SK-N-SH (cell line): ENCODE measurements at regions not wholly inside any gene's neighbourhood (a gene's known extent, or its start where the extent isn't known, plus 50 kb on each side); places are given as distances from the start of the nearest gene placed in this dataset.

Experiments
- CTCF ChIA-PET: fragments of 300-600, 350-600 bp; formaldehyde crosslinking; extraction: SDS; loops from one replicate; lab custom pipeline; 2021; lab: Yijun Ruan, JAX
- POLR2A ChIA-PET: fragments of 350-600 bp; sonication (Branson Sonifier 250); formaldehyde crosslinking; extraction: SDS; loops from one replicate; lab custom pipeline; 2020; ENCODE audit warnings: antibody characterized with exemption, inconsistent platforms; lab: Yijun Ruan, JAX
- DNase-seq: peaks from one replicate; pipeline ENCODE4 v3.0.0; 2012
- H2AFZ ChIP-seq: fragments of 200-600 bp; sonication (generic); 2 replicates; pipeline ENCODE4 v1.8.1; 2016; ENCODE audit warnings: antibody characterized with exemption, mild to moderate bottlenecking, low read depth
- H3F3A ChIP-seq: fragments of 200-600 bp; sonication (generic); replicated peaks from 2 replicates; pipeline ENCODE3; 2016; ENCODE audit warnings: antibody characterized with exemption, mild to moderate bottlenecking; ENCODE audit not compliant: insufficient read depth
- H3K27ac ChIP-seq, 2 experiments: fragments of 200-500 bp in 1 of 2; fragments of 200-600 bp in 1 of 2; sonication (Bioruptor generic) in 1 of 2; sonication (generic), shearing (Covaris generic) in 1 of 2; 2 replicates each; pipeline versions ENCODE4 v1.5.1 to v1.6.1; 2014 to 2016; ENCODE audit warnings: low read depth in 2 of 2, inconsistent platforms in 1 of 2, low read length in 1 of 2, mild to moderate bottlenecking in 1 of 2, mixed read lengths in 1 of 2
- H3K27me3 ChIP-seq: fragments of 200-600 bp; sonication (generic), shearing (Covaris generic); 2 replicates; pipeline ENCODE4 v1.6.1; 2016; ENCODE audit warnings: mixed run types; ENCODE audit not compliant: insufficient read depth
- H3K36me3 ChIP-seq, 2 experiments: fragments of 200-500 bp in 1 of 2; fragments of 200-600 bp in 1 of 2; sonication (Bioruptor generic) in 1 of 2; sonication (generic) in 1 of 2; replicated peaks in 1 of 2; 2 replicates each; pipeline versions ENCODE3 to v1.5.1; 2014 to 2016; ENCODE audit warnings: low read length in 1 of 2, mild to moderate bottlenecking in 1 of 2; ENCODE audit not compliant: insufficient read depth in 2 of 2, control insufficient read depth in 1 of 2
- H3K4me1 ChIP-seq, 2 experiments: fragments of 200-500 bp in 1 of 2; fragments of 200-600 bp in 1 of 2; sonication (Bioruptor generic) in 1 of 2; sonication (generic), shearing (Covaris generic) in 1 of 2; 2 replicates each; pipeline versions ENCODE4 v1.5.1 to v1.6.1; 2014 to 2016; ENCODE audit warnings: low read depth in 1 of 2, low read length in 1 of 2, mixed run types in 1 of 2; ENCODE audit not compliant: insufficient read depth in 2 of 2, control insufficient read depth in 1 of 2
- H3K4me2 ChIP-seq: fragments of 200-600 bp; sonication (generic), shearing (Covaris generic); 2 replicates; pipeline ENCODE4 v1.6.1; 2017; ENCODE audit warnings: mixed run types
- H3K4me3 ChIP-seq, 2 experiments: fragments of 200-500 bp in 1 of 2; fragments of 200-600 bp in 1 of 2; sonication (Bioruptor generic) in 1 of 2; sonication (generic), shearing (Covaris generic) in 1 of 2; 2 replicates each; pipeline versions ENCODE4 v1.5.1 to v1.8.1; 2014 to 2016; ENCODE audit warnings: low read depth in 2 of 2, inconsistent platforms in 1 of 2, low read length in 1 of 2, mild to moderate bottlenecking in 1 of 2, mixed read lengths in 1 of 2, moderate library complexity in 1 of 2
- H3K79me2 ChIP-seq: fragments of 200-600 bp; sonication (generic); 2 replicates; pipeline ENCODE4 v1.8.1; 2017; ENCODE audit warnings: mild to moderate bottlenecking; ENCODE audit not compliant: insufficient read depth
- H3K9ac ChIP-seq: fragments of 200-600 bp; sonication (generic); 2 replicates; pipeline ENCODE4 v1.6.1; 2017; ENCODE audit warnings: mixed run types
- H3K9me2 ChIP-seq: fragments of 200-600 bp; sonication (generic); 2 replicates; pipeline ENCODE4 v1.6.1; 2017; ENCODE audit warnings: mixed run types
- H3K9me3 ChIP-seq: fragments of 200-600 bp; sonication (generic); 2 replicates; pipeline ENCODE4 v1.6.1; 2017; ENCODE audit warnings: mixed run types, mild to moderate bottlenecking, moderate library complexity
- H4K20me1 ChIP-seq: fragments of 200-600 bp; sonication (generic); 2 replicates; pipeline ENCODE4 v1.6.1; 2017; ENCODE audit warnings: mild to moderate bottlenecking, mixed run types; ENCODE audit not compliant: insufficient read depth
- CTCF ChIP-seq: fragments of 200-600 bp; sonication (generic); IDR thresholded peaks from 2 replicates; pipeline ENCODE4 v1.6.1; 2017; ENCODE audit warnings: antibody characterized with exemption, mild to moderate bottlenecking, moderate library complexity
- EP300 ChIP-seq, 2 experiments: IDR thresholded peaks; 2 replicates each; pipeline versions ENCODE4 v1.4.0 to v1.6.1; 2012; ENCODE audit warnings: borderline replicate concordance in 1 of 2, low read depth in 1 of 2, low read length in 1 of 2
- GABPA ChIP-seq: IDR thresholded peaks from 2 replicates; pipeline ENCODE4 v1.4.0; 2012; ENCODE audit warnings: low read depth, mild to moderate bottlenecking
- NRF1 ChIP-seq: IDR thresholded peaks from 2 replicates; pipeline ENCODE4 v1.6.1; 2012; ENCODE audit warnings: low read depth, mild to moderate bottlenecking, low read length
- RFX5 ChIP-seq: IDR thresholded peaks from 2 replicates; pipeline ENCODE4 v1.6.1; 2012; ENCODE audit warnings: mild to moderate bottlenecking, improper control_type of control experiment, low read length
- SIN3A ChIP-seq: IDR thresholded peaks from 2 replicates; pipeline ENCODE4 v1.6.1; 2012; ENCODE audit warnings: low read depth, mild to moderate bottlenecking, low read length, moderate library complexity, borderline replicate concordance
- TAF1 ChIP-seq: IDR thresholded peaks from 2 replicates; pipeline ENCODE4 v1.6.1; 2012; ENCODE audit warnings: low read depth, mild to moderate bottlenecking, low read length, moderate library complexity, borderline replicate concordance
- WGBS: methylation state at CpG from one replicate; pipeline ENCODE4 v1.1.6; 2017; ENCODE audit warnings: low lambda C conversion rate; 5-methylcytosine and 5-hydroxymethylcytosine counted together
- TF ChIP-seq, protein P1 (sequence below): IDR thresholded peaks from 2 replicates; pipeline ENCODE4 v1.4.0; 2012; ENCODE audit warnings: low read depth, borderline replicate concordance

DNA sequence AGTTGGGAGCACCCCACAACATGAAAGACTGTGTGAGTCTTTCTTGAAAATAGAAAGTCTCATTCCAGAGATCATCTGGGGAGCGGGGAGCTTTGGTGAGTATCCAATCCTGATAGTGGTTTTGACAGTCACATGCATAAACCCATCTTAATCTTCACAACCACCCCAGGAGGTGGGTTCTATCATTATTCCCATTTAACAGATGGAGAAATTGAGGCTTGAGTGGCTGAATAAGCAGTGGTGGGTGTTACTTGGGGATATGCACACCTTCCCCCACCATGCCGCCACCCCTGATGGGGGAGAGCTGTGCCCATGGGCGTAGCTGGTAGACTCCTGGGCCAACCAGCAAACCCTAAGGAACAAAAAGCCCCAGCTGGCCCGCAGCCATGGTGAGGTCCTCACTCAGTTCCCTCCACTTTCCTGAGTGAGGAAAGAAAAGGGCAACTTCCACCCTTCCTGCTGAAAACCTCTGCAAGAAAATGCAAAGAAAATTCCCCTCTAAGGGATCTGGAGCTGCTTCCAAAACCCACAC, 99.8 kb downstream of the SNX5 start:
- peaks cover 21% of the 10 kb centered on the region for H3K27me3 ChIP-seq
- ChIA-PET CTCF (interaction anchor here (0.8 to 0.9 kb wide), 2 partner anchors 23 to 73 kb away, joined by 3 read pairs; no protein-coding TSS in a partner anchor), POLR2A (no interaction called here)

GRCh38 chr20:17868151-17868550, 100.4 kb downstream of the SNX5 start:
- TF ChIP-seq RFX5 (no peak), CTCF (no peak), SIN3A (no peak), EP300 (IDR thresholded peaks at IDR 0.05; ENCODE audit: borderline replicate concordance in 1 of 2, low read depth in 1 of 2, low read length in 1 of 2) (no peak), NRF1 (no peak), GABPA (no peak)
- WGBS = 83% methylated on average over 4 of the region's 4 CpGs
- Histone ChIP-seq H3K9me3 (no peaks in the 10 kb centered on the region), H3K9ac (no peak overlapping the region), H4K20me1 (no peaks in the 10 kb centered on the region), H2AFZ (no peak overlapping the region), H3F3A (peaks cover 2% of the 10 kb centered on the region), H3K9me2 (no peaks in the 10 kb centered on the region), H3K4me2 (no peak overlapping the region), H3K4me1 (peaks cover 0 to 5% of the 10 kb centered on the region in 2 experiments; a peak in 1 of 4 replicates), H3K79me2 (no peaks in the 10 kb centered on the region), H3K4me3 (no peak overlapping the region), H3K36me3 (no peaks in the 10 kb centered on the region), H3K27ac (no peak overlapping the region), H3K27me3 (peaks cover 21% of the 10 kb centered on the region)
- ChIA-PET CTCF (interaction anchor here (0.8 to 0.9 kb wide), 2 partner anchors 24 to 73 kb away, joined by 3 read pairs; no protein-coding TSS in a partner anchor), POLR2A (no interaction called here)
- DNase-seq = no peak

More for the DNA sequence above, 99.8 kb downstream of the SNX5 start:
- Histone ChIP-seq H3K27ac (no peak overlapping the region), H3F3A (peaks cover 2% of the 10 kb centered on the region), H3K4me2 (no peak overlapping the region), H4K20me1 (no peaks in the 10 kb centered on the region), H3K9ac (no peak overlapping the region), H3K9me3 (no peaks in the 10 kb centered on the region), H3K9me2 (no peaks in the 10 kb centered on the region), H2AFZ (no peak overlapping the region), H3K36me3 (no peaks in the 10 kb centered on the region), H3K4me3 (no peak overlapping the region), H3K4me1 (peaks cover 3 to 8% of the 10 kb centered on the region in 2 experiments; a peak in 3 of 4 replicates), H3K79me2 (no peaks in the 10 kb centered on the region)
- DNase-seq = no peak
- TF ChIP-seq GABPA = no peak
- no peak for TF ChIP-seq TAF1
- TF ChIP-seq, protein P1, sequence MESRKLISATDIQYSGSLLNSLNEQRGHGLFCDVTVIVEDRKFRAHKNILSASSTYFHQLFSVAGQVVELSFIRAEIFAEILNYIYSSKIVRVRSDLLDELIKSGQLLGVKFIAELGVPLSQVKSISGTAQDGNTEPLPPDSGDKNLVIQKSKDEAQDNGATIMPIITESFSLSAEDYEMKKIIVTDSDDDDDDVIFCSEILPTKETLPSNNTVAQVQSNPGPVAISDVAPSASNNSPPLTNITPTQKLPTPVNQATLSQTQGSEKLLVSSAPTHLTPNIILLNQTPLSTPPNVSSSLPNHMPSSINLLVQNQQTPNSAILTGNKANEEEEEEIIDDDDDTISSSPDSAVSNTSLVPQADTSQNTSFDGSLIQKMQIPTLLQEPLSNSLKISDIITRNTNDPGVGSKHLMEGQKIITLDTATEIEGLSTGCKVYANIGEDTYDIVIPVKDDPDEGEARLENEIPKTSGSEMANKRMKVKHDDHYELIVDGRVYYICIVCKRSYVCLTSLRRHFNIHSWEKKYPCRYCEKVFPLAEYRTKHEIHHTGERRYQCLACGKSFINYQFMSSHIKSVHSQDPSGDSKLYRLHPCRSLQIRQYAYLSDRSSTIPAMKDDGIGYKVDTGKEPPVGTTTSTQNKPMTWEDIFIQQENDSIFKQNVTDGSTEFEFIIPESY = no peak
- no peak for TF ChIP-seq CTCF
- WGBS = 48% methylated on average over 4 of the region's 4 CpGs
